ENCODE measurements at regions not wholly inside any gene's neighbourhood (a gene's known extent, or its start where the extent isn't known, plus 50 kb on each side); places are given as distances from the start of the nearest gene placed in this dataset.

DNA sequence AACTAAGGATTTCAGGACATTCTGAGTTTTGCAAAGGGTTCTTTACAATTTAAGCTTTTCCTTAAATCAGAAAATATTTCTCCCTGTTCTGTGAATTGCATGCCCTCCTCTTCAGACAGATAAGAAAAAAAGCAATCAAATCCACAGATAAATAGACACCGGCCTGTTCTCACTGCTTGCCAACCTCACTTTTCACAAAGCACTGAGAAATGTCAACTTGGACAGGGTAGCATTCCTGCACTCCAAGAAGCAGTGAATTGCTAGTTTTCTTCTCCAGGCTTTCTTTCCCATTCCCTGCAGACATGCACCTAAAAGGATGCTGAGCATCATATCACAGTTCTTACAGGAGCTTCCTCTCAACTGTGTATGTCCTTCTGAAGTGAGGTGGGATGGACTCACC is 226.0 kb downstream of the CHRM3 start:
- TF ChIP-seq, protein P1, sequence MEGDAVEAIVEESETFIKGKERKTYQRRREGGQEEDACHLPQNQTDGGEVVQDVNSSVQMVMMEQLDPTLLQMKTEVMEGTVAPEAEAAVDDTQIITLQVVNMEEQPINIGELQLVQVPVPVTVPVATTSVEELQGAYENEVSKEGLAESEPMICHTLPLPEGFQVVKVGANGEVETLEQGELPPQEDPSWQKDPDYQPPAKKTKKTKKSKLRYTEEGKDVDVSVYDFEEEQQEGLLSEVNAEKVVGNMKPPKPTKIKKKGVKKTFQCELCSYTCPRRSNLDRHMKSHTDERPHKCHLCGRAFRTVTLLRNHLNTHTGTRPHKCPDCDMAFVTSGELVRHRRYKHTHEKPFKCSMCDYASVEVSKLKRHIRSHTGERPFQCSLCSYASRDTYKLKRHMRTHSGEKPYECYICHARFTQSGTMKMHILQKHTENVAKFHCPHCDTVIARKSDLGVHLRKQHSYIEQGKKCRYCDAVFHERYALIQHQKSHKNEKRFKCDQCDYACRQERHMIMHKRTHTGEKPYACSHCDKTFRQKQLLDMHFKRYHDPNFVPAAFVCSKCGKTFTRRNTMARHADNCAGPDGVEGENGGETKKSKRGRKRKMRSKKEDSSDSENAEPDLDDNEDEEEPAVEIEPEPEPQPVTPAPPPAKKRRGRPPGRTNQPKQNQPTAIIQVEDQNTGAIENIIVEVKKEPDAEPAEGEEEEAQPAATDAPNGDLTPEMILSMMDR (IDR thresholded peaks at IDR 0.05; ENCODE audit: low read depth, low read length) = no peak
- TF ChIP-seq EZH2phosphoT487 (IDR thresholded peaks at IDR 0.05; ENCODE audit: low read depth) = no peak
